ENCODE measurements at regions not wholly inside any gene's neighbourhood (a gene's known extent, or its start where the extent isn't known, plus 50 kb on each side); places are given as distances from the start of the nearest gene placed in this dataset.

DNA sequence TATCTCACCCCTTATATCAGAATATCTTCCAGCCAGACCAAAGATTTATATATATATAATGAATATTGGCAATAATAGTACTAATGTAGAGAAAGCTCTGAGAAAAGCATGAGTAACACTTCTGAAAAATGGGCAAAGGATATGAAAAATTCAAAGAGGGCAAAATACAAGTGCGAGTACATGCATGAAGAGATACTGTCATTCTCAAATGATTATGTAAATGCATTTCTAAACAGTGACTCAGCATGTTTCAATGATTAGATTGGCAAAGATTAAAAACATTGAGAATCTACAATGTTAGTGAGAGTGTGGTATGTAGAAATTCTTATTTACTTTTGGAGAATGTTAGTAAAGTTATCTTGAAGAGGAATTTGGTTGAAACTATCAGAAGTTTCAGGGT lies 118.3 kb upstream of the NEDD4L start:
- FAIRE-seq = peak; percentile 44
- no peak overlapping the region for H2AFZ ChIP-seq (ENCODE audit: control insufficient read depth, low read length)

GRCh38 chr18:57923611-57924010 lies 120.4 kb upstream of the NEDD4L start:
- dilution Hi-C loops (cut with MboI; ENCODE audit: extremely low pct_ligation_motif_present, low sequenced_read_pairs) = no loop called here
- Histone ChIP-seq H3K9me3 (ENCODE audit: control insufficient read depth, low read depth, low read length) (no peaks in the 10 kb centered on the region), H2AFZ (ENCODE audit: control insufficient read depth, low read length) (no peak overlapping the region), H3K4me1 (ENCODE audit: control insufficient read depth, extremely low read depth, insufficient read depth, low read length) (peaks cover 25% of the 10 kb centered on the region), H3K9me1 (ENCODE audit: control insufficient read depth, extremely low read depth, insufficient read depth, low read length) (no peaks in the 10 kb centered on the region), H3K9ac (ENCODE audit: control insufficient read depth, extremely low read depth, insufficient read depth, low read length) (no peak overlapping the region), H3K36me3 (ENCODE audit: control insufficient read depth in 2 of 2, extremely low read depth in 1 of 2, insufficient read depth in 2 of 2, low read length in 2 of 2) (no peaks in the 10 kb centered on the region), H3K79me2 (ENCODE audit: control insufficient read depth, insufficient read depth, low read length) (no peaks in the 10 kb centered on the region), H3K4me3 (ENCODE audit: control insufficient read depth in 2 of 3, extremely low read depth in 1 of 3, insufficient read depth in 2 of 3, low read depth in 1 of 3, low read length in 3 of 3) (no peak overlapping the region), H3K4me2 (ENCODE audit: control insufficient read depth, extremely low read depth, insufficient read depth, low read depth, low read length) (no peak overlapping the region), H3K27me3 (ENCODE audit: control insufficient read depth, extremely low read depth, insufficient read depth, low read length) (no peaks in the 10 kb centered on the region), H4K20me1 (ENCODE audit: control insufficient read depth, extremely low read depth, insufficient read depth, low read length) (no peaks in the 10 kb centered on the region), H3K27ac (ENCODE audit: control insufficient read depth, insufficient read depth, low read length) (no peak overlapping the region)
- TF ChIP-seq EZH2 (IDR thresholded peaks at IDR 0.05; ENCODE audit: low read length) (no peak), CTCF (optimal IDR thresholded peaks at IDR 0.05 in 1 of 3, IDR thresholded peaks at IDR 0.05 in 1 of 3, conservative IDR thresholded peaks at IDR 0.05 in 1 of 3; ENCODE audit: extremely low read depth in 1 of 3, insufficient read depth in 2 of 3, low read length in 3 of 3) (no peak)
- DNase-seq (ENCODE audit: low read depth, low spot score) = no peak
- FAIRE-seq = no peak

More for the DNA sequence above, 118.3 kb upstream of the NEDD4L start:
- Histone ChIP-seq H3K4me2 (ENCODE audit: control insufficient read depth, extremely low read depth, insufficient read depth, low read depth, low read length) (peak overlapping the region; percentile 3), H3K9ac (ENCODE audit: control insufficient read depth, extremely low read depth, insufficient read depth, low read length) (no peak overlapping the region), H4K20me1 (ENCODE audit: control insufficient read depth, extremely low read depth, insufficient read depth, low read length) (no peaks in the 10 kb centered on the region), H3K9me1 (ENCODE audit: control insufficient read depth, extremely low read depth, insufficient read depth, low read length) (no peaks in the 10 kb centered on the region), H3K4me1 (ENCODE audit: control insufficient read depth, extremely low read depth, insufficient read depth, low read length) (peaks cover 22% of the 10 kb centered on the region), H3K27ac (ENCODE audit: control insufficient read depth, insufficient read depth, low read length) (peak overlapping the region; percentile 39), H3K27me3 (ENCODE audit: control insufficient read depth, extremely low read depth, insufficient read depth, low read length) (no peaks in the 10 kb centered on the region), H3K9me3 (ENCODE audit: control insufficient read depth, low read depth, low read length) (no peaks in the 10 kb centered on the region), H3K79me2 (ENCODE audit: control insufficient read depth, insufficient read depth, low read length) (no peaks in the 10 kb centered on the region), H3K4me3 (ENCODE audit: control insufficient read depth in 2 of 3, extremely low read depth in 1 of 3, insufficient read depth in 2 of 3, low read depth in 1 of 3, low read length in 3 of 3) (no peak overlapping the region), H3K36me3 (ENCODE audit: control insufficient read depth in 2 of 2, extremely low read depth in 1 of 2, insufficient read depth in 2 of 2, low read length in 2 of 2) (no peaks in the 10 kb centered on the region)
- dilution Hi-C loops (cut with MboI; ENCODE audit: extremely low pct_ligation_motif_present, low sequenced_read_pairs) = no loop called here
- no peak for DNase-seq (ENCODE audit: low read depth, low spot score)
- TF ChIP-seq EZH2 (IDR thresholded peaks at IDR 0.05; ENCODE audit: low read length) = no peak
- no peak for TF ChIP-seq CTCF (optimal IDR thresholded peaks at IDR 0.05 in 1 of 3, IDR thresholded peaks at IDR 0.05 in 1 of 3, conservative IDR thresholded peaks at IDR 0.05 in 1 of 3; ENCODE audit: extremely low read depth in 1 of 3, insufficient read depth in 2 of 3, low read length in 3 of 3)

Data from keratinocyte (primary cell).